ENCODE measurements at regions not wholly inside any gene's neighbourhood (a gene's known extent, or its start where the extent isn't known, plus 50 kb on each side); places are given as distances from the start of the nearest gene placed in this dataset.
"Not testable (repeated sequence)": the region's sequence is repeated elsewhere in the genome, so short reads cannot be mapped to it uniquely, and the experiment has no call there.

GRCh38 chr5:115751176-115751575 lies 65.3 kb downstream of the CDO1 start:
- DNase-seq, result no peak

- DNase-seq, result peak; percentile 7
Measured at GRCh38 chr5:115749016-115749415, 67.4 kb downstream of the CDO1 start.

GRCh38 chr5:115739245-115739644 lies 77.2 kb downstream of the CDO1 start:
- DNase-seq, result not testable (repeated sequence)

GRCh38 chr5:115738830-115739229 lies 77.6 kb downstream of the CDO1 start:
- no peak for DNase-seq

GRCh38 chr5:115737452-115737851 lies 79.0 kb downstream of the CDO1 start:
- DNase-seq, result no peak

- no peak for DNase-seq
Measured at GRCh38 chr5:115736690-115737005, 79.8 kb downstream of the CDO1 start.

GRCh38 chr5:115736004-115736689 lies 80.3 kb downstream of the CDO1 start:
- no peak for DNase-seq

- DNase-seq, result peak; percentile 40
Measured at GRCh38 chr5:115735108-115735998, 81.1 kb downstream of the CDO1 start.

GRCh38 chr5:115733607-115734006 lies 82.9 kb downstream of the CDO1 start:
- no peak for DNase-seq

- no peak for DNase-seq
Measured at GRCh38 chr5:115732026-115732425, 84.4 kb downstream of the CDO1 start.

- DNase-seq, result no peak
Measured at GRCh38 chr5:115725522-115725921, 90.9 kb downstream of the CDO1 start.

GRCh38 chr5:115723220-115723619 lies 93.2 kb downstream of the CDO1 start:
- DNase-seq, result no peak

- DNase-seq, result no peak
Measured at GRCh38 chr5:115720888-115721287, 95.1 kb upstream of the TMED7 start.

- DNase-seq, result no peak
Measured at GRCh38 chr5:115718927-115719326, 93.1 kb upstream of the TMED7 start.

GRCh38 chr5:115713408-115713807 lies 87.6 kb upstream of the TMED7 start:
- no peak for DNase-seq

- no peak for DNase-seq
Measured at GRCh38 chr5:115709585-115709984, 83.7 kb upstream of the TMED7 start.

- no peak for DNase-seq
Measured at GRCh38 chr5:115708819-115709477, 83.1 kb upstream of the TMED7 start.

- no peak for DNase-seq
Measured at GRCh38 chr5:115703514-115703913, 77.7 kb upstream of the TMED7 start.

- DNase-seq, result no peak
Measured at GRCh38 chr5:115702025-115702424, 76.2 kb upstream of the TMED7 start.

GRCh38 chr5:115699967-115700366 lies 74.1 kb upstream of the TMED7 start:
- no peak for DNase-seq

- DNase-seq, result no peak
Measured at GRCh38 chr5:115696141-115696650, 70.4 kb upstream of the TMED7 start.

- DNase-seq, result no peak
Measured at GRCh38 chr5:115695310-115695880, 69.6 kb upstream of the TMED7 start.

GRCh38 chr5:115691814-115692213 lies 66.0 kb upstream of the TMED7 start:
- not testable (repeated sequence) for DNase-seq
